H1 (cell line): ENCODE measurements at regions not wholly inside any gene's neighbourhood (a gene's known extent, or its start where the extent isn't known, plus 50 kb on each side); places are given as distances from the start of the nearest gene placed in this dataset.

Experiments
- CTBP2 ChIP-seq: IDR thresholded peaks from 2 replicates; pipeline ENCODE4 v1.7.0; 2011; ENCODE audit warnings: borderline replicate concordance, mild to moderate bottlenecking, moderate library complexity, mixed read lengths, low read length; ENCODE audit not compliant: insufficient read depth, insufficient read length
- NANOG ChIP-seq: IDR thresholded peaks from 2 replicates; pipeline ENCODE4 v1.6.1; 2011; ENCODE audit warnings: low read length, low read depth, mild to moderate bottlenecking, inconsistent platforms; ENCODE audit not compliant: insufficient read depth, poor library complexity, severe bottlenecking
- SIRT6 ChIP-seq: IDR thresholded peaks from one replicate; pipeline ENCODE4 v1.7.1; 2012; ENCODE audit warnings: low read length, inconsistent platforms
- SUZ12 ChIP-seq: fragments of 200-600 bp; sonication (generic); IDR thresholded peaks from 2 replicates; pipeline ENCODE4 v1.6.1; 2012; ENCODE audit warnings: mild to moderate bottlenecking, inconsistent platforms, low read length, moderate library complexity, mixed read lengths
- TF ChIP-seq, protein P1 (sequence below): fragments of 300-600 bp; sonication (generic); IDR thresholded peaks from 2 replicates; pipeline ENCODE4 v1.7.1; 2012; ENCODE audit warnings: low read length, moderate library complexity, mild to moderate bottlenecking, inconsistent platforms; ENCODE audit not compliant: insufficient replicate concordance
- TF ChIP-seq, protein P2 (sequence below): IDR thresholded peaks from 2 replicates; pipeline ENCODE4 v1.6.1; 2011; ENCODE audit warnings: low read depth, mild to moderate bottlenecking, low read length; ENCODE audit not compliant: insufficient read depth

DNA sequence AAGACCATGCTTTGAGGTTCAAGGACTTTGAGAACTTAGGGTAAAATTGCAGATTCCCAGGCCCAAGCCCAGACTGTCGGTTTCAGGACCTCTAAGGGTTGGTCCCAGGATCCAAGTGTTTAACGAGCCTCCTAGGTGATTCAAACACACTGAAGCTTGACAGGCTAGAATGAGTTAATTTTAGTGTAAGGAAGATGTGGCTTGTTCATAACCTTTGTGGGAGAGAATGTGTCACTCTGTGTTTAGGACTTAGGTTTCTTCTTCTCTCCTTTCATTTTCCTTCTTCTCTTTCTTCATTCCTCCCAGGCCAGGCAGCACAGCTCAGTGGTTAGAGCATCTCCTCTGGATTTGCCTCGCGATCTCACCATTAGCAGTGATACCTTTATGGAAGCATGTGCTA lies 104.8 kb upstream of the KCNG1 start (continued):
- TF ChIP-seq, protein P1, sequence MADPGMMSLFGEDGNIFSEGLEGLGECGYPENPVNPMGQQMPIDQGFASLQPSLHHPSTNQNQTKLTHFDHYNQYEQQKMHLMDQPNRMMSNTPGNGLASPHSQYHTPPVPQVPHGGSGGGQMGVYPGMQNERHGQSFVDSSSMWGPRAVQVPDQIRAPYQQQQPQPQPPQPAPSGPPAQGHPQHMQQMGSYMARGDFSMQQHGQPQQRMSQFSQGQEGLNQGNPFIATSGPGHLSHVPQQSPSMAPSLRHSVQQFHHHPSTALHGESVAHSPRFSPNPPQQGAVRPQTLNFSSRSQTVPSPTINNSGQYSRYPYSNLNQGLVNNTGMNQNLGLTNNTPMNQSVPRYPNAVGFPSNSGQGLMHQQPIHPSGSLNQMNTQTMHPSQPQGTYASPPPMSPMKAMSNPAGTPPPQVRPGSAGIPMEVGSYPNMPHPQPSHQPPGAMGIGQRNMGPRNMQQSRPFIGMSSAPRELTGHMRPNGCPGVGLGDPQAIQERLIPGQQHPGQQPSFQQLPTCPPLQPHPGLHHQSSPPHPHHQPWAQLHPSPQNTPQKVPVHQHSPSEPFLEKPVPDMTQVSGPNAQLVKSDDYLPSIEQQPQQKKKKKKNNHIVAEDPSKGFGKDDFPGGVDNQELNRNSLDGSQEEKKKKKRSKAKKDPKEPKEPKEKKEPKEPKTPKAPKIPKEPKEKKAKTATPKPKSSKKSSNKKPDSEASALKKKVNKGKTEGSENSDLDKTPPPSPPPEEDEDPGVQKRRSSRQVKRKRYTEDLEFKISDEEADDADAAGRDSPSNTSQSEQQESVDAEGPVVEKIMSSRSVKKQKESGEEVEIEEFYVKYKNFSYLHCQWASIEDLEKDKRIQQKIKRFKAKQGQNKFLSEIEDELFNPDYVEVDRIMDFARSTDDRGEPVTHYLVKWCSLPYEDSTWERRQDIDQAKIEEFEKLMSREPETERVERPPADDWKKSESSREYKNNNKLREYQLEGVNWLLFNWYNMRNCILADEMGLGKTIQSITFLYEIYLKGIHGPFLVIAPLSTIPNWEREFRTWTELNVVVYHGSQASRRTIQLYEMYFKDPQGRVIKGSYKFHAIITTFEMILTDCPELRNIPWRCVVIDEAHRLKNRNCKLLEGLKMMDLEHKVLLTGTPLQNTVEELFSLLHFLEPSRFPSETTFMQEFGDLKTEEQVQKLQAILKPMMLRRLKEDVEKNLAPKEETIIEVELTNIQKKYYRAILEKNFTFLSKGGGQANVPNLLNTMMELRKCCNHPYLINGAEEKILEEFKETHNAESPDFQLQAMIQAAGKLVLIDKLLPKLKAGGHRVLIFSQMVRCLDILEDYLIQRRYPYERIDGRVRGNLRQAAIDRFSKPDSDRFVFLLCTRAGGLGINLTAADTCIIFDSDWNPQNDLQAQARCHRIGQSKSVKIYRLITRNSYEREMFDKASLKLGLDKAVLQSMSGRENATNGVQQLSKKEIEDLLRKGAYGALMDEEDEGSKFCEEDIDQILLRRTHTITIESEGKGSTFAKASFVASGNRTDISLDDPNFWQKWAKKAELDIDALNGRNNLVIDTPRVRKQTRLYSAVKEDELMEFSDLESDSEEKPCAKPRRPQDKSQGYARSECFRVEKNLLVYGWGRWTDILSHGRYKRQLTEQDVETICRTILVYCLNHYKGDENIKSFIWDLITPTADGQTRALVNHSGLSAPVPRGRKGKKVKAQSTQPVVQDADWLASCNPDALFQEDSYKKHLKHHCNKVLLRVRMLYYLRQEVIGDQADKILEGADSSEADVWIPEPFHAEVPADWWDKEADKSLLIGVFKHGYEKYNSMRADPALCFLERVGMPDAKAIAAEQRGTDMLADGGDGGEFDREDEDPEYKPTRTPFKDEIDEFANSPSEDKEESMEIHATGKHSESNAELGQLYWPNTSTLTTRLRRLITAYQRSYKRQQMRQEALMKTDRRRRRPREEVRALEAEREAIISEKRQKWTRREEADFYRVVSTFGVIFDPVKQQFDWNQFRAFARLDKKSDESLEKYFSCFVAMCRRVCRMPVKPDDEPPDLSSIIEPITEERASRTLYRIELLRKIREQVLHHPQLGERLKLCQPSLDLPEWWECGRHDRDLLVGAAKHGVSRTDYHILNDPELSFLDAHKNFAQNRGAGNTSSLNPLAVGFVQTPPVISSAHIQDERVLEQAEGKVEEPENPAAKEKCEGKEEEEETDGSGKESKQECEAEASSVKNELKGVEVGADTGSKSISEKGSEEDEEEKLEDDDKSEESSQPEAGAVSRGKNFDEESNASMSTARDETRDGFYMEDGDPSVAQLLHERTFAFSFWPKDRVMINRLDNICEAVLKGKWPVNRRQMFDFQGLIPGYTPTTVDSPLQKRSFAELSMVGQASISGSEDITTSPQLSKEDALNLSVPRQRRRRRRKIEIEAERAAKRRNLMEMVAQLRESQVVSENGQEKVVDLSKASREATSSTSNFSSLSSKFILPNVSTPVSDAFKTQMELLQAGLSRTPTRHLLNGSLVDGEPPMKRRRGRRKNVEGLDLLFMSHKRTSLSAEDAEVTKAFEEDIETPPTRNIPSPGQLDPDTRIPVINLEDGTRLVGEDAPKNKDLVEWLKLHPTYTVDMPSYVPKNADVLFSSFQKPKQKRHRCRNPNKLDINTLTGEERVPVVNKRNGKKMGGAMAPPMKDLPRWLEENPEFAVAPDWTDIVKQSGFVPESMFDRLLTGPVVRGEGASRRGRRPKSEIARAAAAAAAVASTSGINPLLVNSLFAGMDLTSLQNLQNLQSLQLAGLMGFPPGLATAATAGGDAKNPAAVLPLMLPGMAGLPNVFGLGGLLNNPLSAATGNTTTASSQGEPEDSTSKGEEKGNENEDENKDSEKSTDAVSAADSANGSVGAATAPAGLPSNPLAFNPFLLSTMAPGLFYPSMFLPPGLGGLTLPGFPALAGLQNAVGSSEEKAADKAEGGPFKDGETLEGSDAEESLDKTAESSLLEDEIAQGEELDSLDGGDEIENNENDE: no peak
- TF ChIP-seq SIRT6: no peak
- TF ChIP-seq SUZ12: no peak
- TF ChIP-seq CTBP2: no peak
- no peak for TF ChIP-seq NANOG
- TF ChIP-seq, protein P2, sequence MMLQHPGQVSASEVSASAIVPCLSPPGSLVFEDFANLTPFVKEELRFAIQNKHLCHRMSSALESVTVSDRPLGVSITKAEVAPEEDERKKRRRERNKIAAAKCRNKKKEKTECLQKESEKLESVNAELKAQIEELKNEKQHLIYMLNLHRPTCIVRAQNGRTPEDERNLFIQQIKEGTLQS: no peak
